B cell (primary cell): ENCODE measurements at regions not wholly inside any gene's neighbourhood (a gene's known extent, or its start where the extent isn't known, plus 50 kb on each side); places are given as distances from the start of the nearest gene placed in this dataset.

Experiments
- ATAC-seq: fragments of 200-7000 bp; cut with Tn5 transposase; one replicate; pipeline ENCODE4 v1.10.0; 2021; ENCODE audit warnings: low read depth, mild to moderate bottlenecking, moderate number of reproducible peaks, moderate library complexity
- CTCF ChIA-PET: fragments of 350-600 bp; sonication (Branson Sonifier 250); formaldehyde crosslinking; loops from one replicate; lab custom pipeline; 2021; ENCODE audit warnings: antibody characterized with exemption, inconsistent platforms; lab: Charles Lee
- POLR2A ChIA-PET: fragments of 350-600 bp; sonication (Branson Sonifier 250); formaldehyde crosslinking; loops from one replicate; lab custom pipeline; 2021; ENCODE audit warnings: antibody characterized with exemption; lab: Charles Lee
- DNase-seq: peaks from one replicate; pipeline ENCODE4 v3.0.0; 2013
- H2AFZ ChIP-seq: 2 replicates; pipeline ENCODE4 v1.6.1; 2012; ENCODE audit warnings: mild to moderate bottlenecking, low read depth, low read length; ENCODE audit not compliant: insufficient read depth, poor library complexity, severe bottlenecking
- H3K27ac ChIP-seq, 2 donors: 1 replicate in 1 of 2; 2 replicates in 1 of 2; pipeline ENCODE4 v1.5.1; 2012 to 2013; ENCODE audit warnings: low read length in 2 of 2, mild to moderate bottlenecking in 2 of 2, moderate library complexity in 1 of 2
- H3K27me3 ChIP-seq, 4 experiments: fragments of 200-600 bp in 1 of 4; sonication (generic) in 1 of 4; replicated peaks in 1 of 4; 1 replicate in 2 of 4; 2 replicates in 2 of 4; pipeline versions ENCODE4 v1.6.1 to v1.7.0; 2013 to 2016; ENCODE audit warnings: low read length in 3 of 4, mild to moderate bottlenecking in 2 of 4, mixed read lengths in 1 of 4, moderate library complexity in 1 of 4; ENCODE audit not compliant: insufficient read depth in 4 of 4, control insufficient read depth in 3 of 4; ENCODE audit errors: control extremely low read depth in 1 of 4
- H3K36me3 ChIP-seq, 2 experiments: replicated peaks in 1 of 2; 1 replicate in 1 of 2; 2 replicates in 1 of 2; pipeline versions ENCODE4 v1.6.1 to v1.7.1; 2013; ENCODE audit warnings: low read length in 1 of 2; ENCODE audit not compliant: insufficient read depth in 2 of 2, control insufficient read depth in 1 of 2; ENCODE audit errors: control extremely low read depth in 1 of 2, extremely low read depth in 1 of 2
- H3K4me1 ChIP-seq, 2 donors: fragments of 200-600 bp in 1 of 2; sonication (generic) in 1 of 2; 1 replicate in 1 of 2; 2 replicates in 1 of 2; pipeline versions ENCODE4 v1.5.1 to v1.6.1; 2013 to 2017; ENCODE audit warnings: low read length in 2 of 2; ENCODE audit not compliant: control insufficient read depth in 2 of 2, insufficient read depth in 2 of 2
- H3K4me2 ChIP-seq: replicated peaks from 2 replicates; pipeline ENCODE3; 2012; ENCODE audit warnings: mild to moderate bottlenecking, low read depth, low read length; ENCODE audit not compliant: poor library complexity, severe bottlenecking
- H3K4me3 ChIP-seq, 5 experiments: fragments of 200-600 bp in 1 of 5; sonication (generic) in 1 of 5; 1 replicate in 3 of 5; 2 replicates in 2 of 5; pipeline versions ENCODE4 v1.5.1 to v1.7.0; 2011 to 2016; ENCODE audit warnings: low read length in 4 of 5, mild to moderate bottlenecking in 4 of 5, low read depth in 2 of 5, control low read depth in 1 of 5, moderate library complexity in 1 of 5; ENCODE audit not compliant: insufficient read depth in 1 of 5; ENCODE audit errors: control extremely low read depth in 1 of 5, extremely low read depth in 1 of 5
- H3K79me2 ChIP-seq: fragments of 200-600 bp; sonication (generic); one replicate; pipeline ENCODE4 v1.6.0; 2016; ENCODE audit warnings: low read length; ENCODE audit not compliant: control insufficient read depth, insufficient read depth
- H3K9ac ChIP-seq: fragments of 200-600 bp; sonication (generic); 2 replicates; pipeline ENCODE4 v1.6.1; 2017; ENCODE audit warnings: mild to moderate bottlenecking, low read length, moderate library complexity
- H3K9me3 ChIP-seq, 3 donors: one replicate each; pipeline versions ENCODE4 v1.6.1 to v1.7.1; 2013; ENCODE audit warnings: low read length in 2 of 3; ENCODE audit not compliant: control insufficient read depth in 2 of 3, insufficient read depth in 1 of 3; ENCODE audit errors: control extremely low read depth in 1 of 3
- H4K20me1 ChIP-seq: 2 replicates; pipeline ENCODE4 v1.6.0; 2012; ENCODE audit warnings: mild to moderate bottlenecking, low read length; ENCODE audit not compliant: insufficient read depth, control insufficient read depth, poor library complexity, severe bottlenecking
- H3K27ac Mint-ChIP-seq: one replicate; pipeline ENCODE4 v1.8.0; 2021; ENCODE audit warnings: mixed read lengths
- H3K27me3 Mint-ChIP-seq: one replicate; pipeline ENCODE4 v1.8.0; 2021; ENCODE audit warnings: mixed read lengths
- H3K4me1 Mint-ChIP-seq: one replicate; pipeline ENCODE4 v1.8.0; 2021; ENCODE audit warnings: mixed read lengths
- H3K4me3 Mint-ChIP-seq: one replicate; pipeline ENCODE4 v1.8.0; 2021; ENCODE audit warnings: mixed read lengths
- H3K9me3 Mint-ChIP-seq: one replicate; pipeline ENCODE4 v1.8.0; 2022; ENCODE audit warnings: mixed read lengths; ENCODE audit not compliant: insufficient read depth
- CTCF ChIP-seq: fragments of 200-600 bp; IDR thresholded peaks from one replicate; pipeline ENCODE4 v1.8.0; 2022; ENCODE audit warnings: antibody characterized with exemption, mild to moderate bottlenecking
- EZH2 ChIP-seq: IDR thresholded peaks from 2 replicates; pipeline ENCODE4 v1.6.1; 2012; ENCODE audit warnings: borderline replicate concordance, low read depth, mild to moderate bottlenecking, moderate library complexity, low read length; ENCODE audit not compliant: insufficient read depth, poor library complexity, severe bottlenecking
- WGBS: methylation state at CpG from one replicate; pipeline ENCODE4 v1.1.5; 2013; ENCODE audit warnings: missing lambda C conversion rate; ENCODE audit not compliant: insufficient coverage; 5-methylcytosine and 5-hydroxymethylcytosine counted together
- intact Hi-C: fragments of 100-400 bp; cut with micrococcal nuclease; formaldehyde crosslinking; loops from one replicate; pipeline ENCODE4 v1.10.0; 2022

GRCh38 chr7:153858355-153858754 is 193.8 kb upstream of the DPP6 start:
- no peaks in the 10 kb centered on the region for H3K4me1 Mint-ChIP-seq
- CTCF ChIA-PET: no interaction called here
- H3K27ac ChIP-seq: no peak overlapping the region
- H3K4me3 Mint-ChIP-seq: no peak overlapping the region
- no peaks in the 10 kb centered on the region for H4K20me1 ChIP-seq
- no peaks in the 10 kb centered on the region for H3K36me3 ChIP-seq
- DNase-seq (no peak), ATAC-seq (no peak)
- H3K4me3 ChIP-seq: no peak overlapping the region
- H3K79me2 ChIP-seq: no peaks in the 10 kb centered on the region
- no peak for TF ChIP-seq EZH2
- TF ChIP-seq CTCF: no peak
- no peak overlapping the region for H3K4me2 ChIP-seq
- no peaks in the 10 kb centered on the region for H3K27me3 Mint-ChIP-seq
- no peak overlapping the region for H3K9ac ChIP-seq
- intact Hi-C loops: no loop called here
- no peak overlapping the region for H3K27ac Mint-ChIP-seq
- peaks cover 0 to 9% (median 0%) of the 10 kb centered on the region in 3 donors for H3K9me3 ChIP-seq
- no peak overlapping the region for H2AFZ ChIP-seq
- WGBS: 46% methylated on average over 2 of the region's 4 CpGs
- POLR2A ChIA-PET: no interaction called here
- H3K9me3 Mint-ChIP-seq: peaks cover 10% of the 10 kb centered on the region
- H3K4me1 ChIP-seq: no peaks in the 10 kb centered on the region
- H3K27me3 ChIP-seq: no peaks in the 10 kb centered on the region

- H3K27ac Mint-ChIP-seq: no peak overlapping the region
- no peaks in the 10 kb centered on the region for H3K27me3 Mint-ChIP-seq
- no peak overlapping the region for H3K4me3 Mint-ChIP-seq
- no peak for TF ChIP-seq CTCF
- no peak for TF ChIP-seq EZH2
- Histone ChIP-seq H2AFZ (no peak overlapping the region), H3K27me3 (no peaks in the 10 kb centered on the region), H3K36me3 (no peaks in the 10 kb centered on the region), H4K20me1 (no peaks in the 10 kb centered on the region), H3K9me3 (peaks cover 0 to 9% (median 3%) of the 10 kb centered on the region in 3 donors), H3K4me1 (no peaks in the 10 kb centered on the region), H3K79me2 (no peaks in the 10 kb centered on the region), H3K4me3 (no peak overlapping the region), H3K27ac (no peak overlapping the region), H3K4me2 (no peak overlapping the region), H3K9ac (no peak overlapping the region)
- ChIA-PET POLR2A (no interaction called here), CTCF (no interaction called here)
- DNase-seq (no peak), ATAC-seq (no peak)
- intact Hi-C loops: no loop called here
- 98% methylated on average over 5 of the region's 6 CpGs for WGBS
- no peaks in the 10 kb centered on the region for H3K4me1 Mint-ChIP-seq
- peaks cover 12% of the 10 kb centered on the region for H3K9me3 Mint-ChIP-seq
These were observed 193.0 kb upstream of the DPP6 start for GRCh38 chr7:153859239-153859638.
